ENCODE measurements at regions not wholly inside any gene's neighbourhood (a gene's known extent, or its start where the extent isn't known, plus 50 kb on each side); places are given as distances from the start of the nearest gene placed in this dataset.
"Not testable (repeated sequence)": the region's sequence is repeated elsewhere in the genome, so short reads cannot be mapped to it uniquely, and the experiment has no call there.

GRCh38 chr20:29687438-29687837 lies 1570.0 kb upstream of the DEFB115 start:
- no peak for DNase-seq (ENCODE audit: low spot score)

- no peak for DNase-seq (ENCODE audit: low spot score)
Measured at GRCh38 chr20:29689411-29690225, 1567.8 kb upstream of the DEFB115 start.

GRCh38 chr20:29690274-29690673 lies 1567.2 kb upstream of the DEFB115 start:
- no peak for DNase-seq (ENCODE audit: low spot score)

- no peak for DNase-seq (ENCODE audit: low spot score)
Measured at GRCh38 chr20:29740601-29740950, 1516.9 kb upstream of the DEFB115 start.

- no peak for DNase-seq (ENCODE audit: low spot score)
Measured at GRCh38 chr20:29740951-29741593, 1516.4 kb upstream of the DEFB115 start.

- DNase-seq (ENCODE audit: low spot score), result no peak
Measured at GRCh38 chr20:29741594-29741893, 1515.9 kb upstream of the DEFB115 start.

- no peak for DNase-seq (ENCODE audit: low spot score)
Measured at GRCh38 chr20:29741894-29742698, 1515.4 kb upstream of the DEFB115 start.

- no peak for DNase-seq (ENCODE audit: low spot score)
Measured at GRCh38 chr20:29742699-29743100, 1514.8 kb upstream of the DEFB115 start.

GRCh38 chr20:29743101-29743931 lies 1514.1 kb upstream of the DEFB115 start:
- DNase-seq (ENCODE audit: low spot score), result no peak

- no peak for DNase-seq (ENCODE audit: low spot score)
Measured at GRCh38 chr20:29744071-29744470, 1513.4 kb upstream of the DEFB115 start.

GRCh38 chr20:29745534-29746245 lies 1511.8 kb upstream of the DEFB115 start:
- DNase-seq (ENCODE audit: low spot score), result not testable (repeated sequence)

- no peak for DNase-seq (ENCODE audit: low spot score)
Measured at GRCh38 chr20:29750268-29750899, 1507.1 kb upstream of the DEFB115 start.

GRCh38 chr20:29752644-29753425 lies 1504.6 kb upstream of the DEFB115 start:
- not testable (repeated sequence) for DNase-seq (ENCODE audit: low spot score)

GRCh38 chr20:29753426-29753746 lies 1504.1 kb upstream of the DEFB115 start:
- DNase-seq (ENCODE audit: low spot score), result not testable (repeated sequence)

GRCh38 chr20:29753879-29754278 lies 1503.6 kb upstream of the DEFB115 start:
- DNase-seq (ENCODE audit: low spot score), result not testable (repeated sequence)

- not testable (repeated sequence) for DNase-seq (ENCODE audit: low spot score)
Measured at GRCh38 chr20:29755854-29756498, 1501.5 kb upstream of the DEFB115 start.

- DNase-seq (ENCODE audit: low spot score), result no peak
Measured at GRCh38 chr20:29756664-29757063, 1500.8 kb upstream of the DEFB115 start.

GRCh38 chr20:29761621-29762385 lies 1495.7 kb upstream of the DEFB115 start:
- not testable (repeated sequence) for DNase-seq (ENCODE audit: low spot score)

GRCh38 chr20:29762620-29763019 lies 1494.8 kb upstream of the DEFB115 start:
- no peak for DNase-seq (ENCODE audit: low spot score)

Measured in LoVo (cell line).